IPS-18c (cell line): ENCODE measurements at regions not wholly inside any gene's neighbourhood (a gene's known extent, or its start where the extent isn't known, plus 50 kb on each side); places are given as distances from the start of the nearest gene placed in this dataset.

Experiments
- H3K4me3 ChIP-seq: 2 replicates; pipeline ENCODE4 v1.7.0; 2013; ENCODE audit warnings: low read depth, mild to moderate bottlenecking, low read length, moderate library complexity; ENCODE audit not compliant: insufficient read depth
- H3K9me3 ChIP-seq: one replicate; pipeline ENCODE4 v1.6.1; 2013; ENCODE audit warnings: mild to moderate bottlenecking, low read length, moderate library complexity; ENCODE audit not compliant: control insufficient read depth, insufficient read depth

- no peaks in the 10 kb centered on the region for H3K9me3 ChIP-seq
Measured at GRCh38 chr9:118578467-118578866, 790.8 kb downstream of the BRINP1 start.

GRCh38 chr9:118583414-118583813 lies 785.8 kb downstream of the BRINP1 start:
- no peaks in the 10 kb centered on the region for H3K9me3 ChIP-seq
- H3K4me3 ChIP-seq: no peak overlapping the region

More at GRCh38 chr9:118578467-118578866, 790.8 kb downstream of the BRINP1 start:
- H3K4me3 ChIP-seq: no peak overlapping the region

GRCh38 chr9:118586978-118587377 lies 782.3 kb downstream of the BRINP1 start:
- H3K4me3 ChIP-seq: no peak overlapping the region
- no peaks in the 10 kb centered on the region for H3K9me3 ChIP-seq

GRCh38 chr9:118594428-118594827 lies 774.8 kb downstream of the BRINP1 start:
- H3K4me3 ChIP-seq: no peak overlapping the region
- H3K9me3 ChIP-seq: no peaks in the 10 kb centered on the region

- no peaks in the 10 kb centered on the region for H3K9me3 ChIP-seq
- no peak overlapping the region for H3K4me3 ChIP-seq
Measured at GRCh38 chr9:118595719-118596305, 773.4 kb downstream of the BRINP1 start.

GRCh38 chr9:118596374-118597015 lies 772.7 kb downstream of the BRINP1 start:
- H3K9me3 ChIP-seq: no peaks in the 10 kb centered on the region
- H3K4me3 ChIP-seq: no peak overlapping the region

- Histone ChIP-seq H3K4me3 (no peak overlapping the region), H3K9me3 (no peaks in the 10 kb centered on the region)
Measured at GRCh38 chr9:118606668-118607067, 762.6 kb downstream of the BRINP1 start.

GRCh38 chr9:118609355-118610044 lies 759.7 kb downstream of the BRINP1 start:
- Histone ChIP-seq H3K9me3 (no peaks in the 10 kb centered on the region), H3K4me3 (no peak overlapping the region)

- Histone ChIP-seq H3K9me3 (no peaks in the 10 kb centered on the region), H3K4me3 (no peak overlapping the region)
Measured at GRCh38 chr9:118612201-118612600, 757.0 kb downstream of the BRINP1 start.

GRCh38 chr9:118613996-118614395 lies 755.2 kb downstream of the BRINP1 start:
- H3K9me3 ChIP-seq: no peaks in the 10 kb centered on the region
- H3K4me3 ChIP-seq: no peak overlapping the region

- H3K4me3 ChIP-seq: no peak overlapping the region
- H3K9me3 ChIP-seq: no peaks in the 10 kb centered on the region
Measured at GRCh38 chr9:118618084-118618483, 751.2 kb downstream of the BRINP1 start.

- Histone ChIP-seq H3K9me3 (no peaks in the 10 kb centered on the region), H3K4me3 (no peak overlapping the region)
Measured at GRCh38 chr9:118618849-118619248, 750.4 kb downstream of the BRINP1 start.

- Histone ChIP-seq H3K4me3 (no peak overlapping the region), H3K9me3 (peaks cover 2% of the 10 kb centered on the region)
Measured at GRCh38 chr9:118624608-118625007, 744.6 kb downstream of the BRINP1 start.

GRCh38 chr9:118630079-118630478 lies 739.2 kb downstream of the BRINP1 start:
- H3K9me3 ChIP-seq: peaks cover 2% of the 10 kb centered on the region
- no peak overlapping the region for H3K4me3 ChIP-seq

GRCh38 chr9:118630931-118631595 lies 738.2 kb downstream of the BRINP1 start:
- peaks cover 2% of the 10 kb centered on the region for H3K9me3 ChIP-seq

GRCh38 chr9:118631956-118632355 lies 737.3 kb downstream of the BRINP1 start:
- H3K4me3 ChIP-seq: no peak overlapping the region
- H3K9me3 ChIP-seq: no peaks in the 10 kb centered on the region

More at GRCh38 chr9:118630931-118631595, 738.2 kb downstream of the BRINP1 start:
- no peak overlapping the region for H3K4me3 ChIP-seq

- Histone ChIP-seq H3K9me3 (no peaks in the 10 kb centered on the region), H3K4me3 (no peak overlapping the region)
Measured at GRCh38 chr9:118635416-118635815, 733.8 kb downstream of the BRINP1 start.

- Histone ChIP-seq H3K9me3 (no peaks in the 10 kb centered on the region), H3K4me3 (no peak overlapping the region)
Measured at GRCh38 chr9:118637681-118638080, 731.6 kb downstream of the BRINP1 start.
